ENCODE measurements at regions not wholly inside any gene's neighbourhood (a gene's known extent, or its start where the extent isn't known, plus 50 kb on each side); places are given as distances from the start of the nearest gene placed in this dataset.

GRCh38 chr4:110798687-110799086 is 175.8 kb upstream of the PITX2 start:
- Histone ChIP-seq H3K4me3 (ENCODE audit: low read depth, low read length) (no peak overlapping the region), H3K36me3 (ENCODE audit: control insufficient read depth, insufficient read depth, low read length) (no peaks in the 10 kb centered on the region), H3K4me1 (ENCODE audit: control insufficient read depth, insufficient read depth, low read length) (peaks cover 12% of the 10 kb centered on the region), H3K27ac (ENCODE audit: low read depth, low read length) (no peak overlapping the region), H3K9ac (ENCODE audit: low read length) (no peak overlapping the region), H3K27me3 (ENCODE audit: control insufficient read depth, insufficient read depth, low read length) (no peaks in the 10 kb centered on the region), H3K9me3 (ENCODE audit: control insufficient read depth, insufficient read depth, low read depth, low read length) (no peaks in the 10 kb centered on the region)

GRCh38 chr4:110799211-110799610 is 176.3 kb upstream of the PITX2 start:
- no peak overlapping the region for H3K9ac ChIP-seq (ENCODE audit: low read length)
- H3K4me3 ChIP-seq (ENCODE audit: low read depth, low read length): no peak overlapping the region
- H3K36me3 ChIP-seq (ENCODE audit: control insufficient read depth, insufficient read depth, low read length): no peaks in the 10 kb centered on the region
- H3K27me3 ChIP-seq (ENCODE audit: control insufficient read depth, insufficient read depth, low read length): no peaks in the 10 kb centered on the region
- no peaks in the 10 kb centered on the region for H3K9me3 ChIP-seq (ENCODE audit: control insufficient read depth, insufficient read depth, low read depth, low read length)
- peaks cover 7% of the 10 kb centered on the region for H3K4me1 ChIP-seq (ENCODE audit: control insufficient read depth, insufficient read depth, low read length)
- no peak overlapping the region for H3K27ac ChIP-seq (ENCODE audit: low read depth, low read length)

- Histone ChIP-seq H3K27ac (ENCODE audit: low read depth, low read length) (no peak overlapping the region), H3K9me3 (ENCODE audit: control insufficient read depth, insufficient read depth, low read depth, low read length) (no peaks in the 10 kb centered on the region), H3K4me3 (ENCODE audit: low read depth, low read length) (no peak overlapping the region), H3K9ac (ENCODE audit: low read length) (no peak overlapping the region), H3K36me3 (ENCODE audit: control insufficient read depth, insufficient read depth, low read length) (no peaks in the 10 kb centered on the region), H3K4me1 (ENCODE audit: control insufficient read depth, insufficient read depth, low read length) (no peaks in the 10 kb centered on the region), H3K27me3 (ENCODE audit: control insufficient read depth, insufficient read depth, low read length) (no peaks in the 10 kb centered on the region)
These were observed 178.7 kb upstream of the PITX2 start for GRCh38 chr4:110801591-110801990.

GRCh38 chr4:110808351-110808878 is 185.5 kb upstream of the PITX2 start:
- H3K36me3 ChIP-seq (ENCODE audit: control insufficient read depth, insufficient read depth, low read length): no peaks in the 10 kb centered on the region
- no peaks in the 10 kb centered on the region for H3K27me3 ChIP-seq (ENCODE audit: control insufficient read depth, insufficient read depth, low read length)
- H3K4me3 ChIP-seq (ENCODE audit: low read depth, low read length): no peak overlapping the region
- no peak overlapping the region for H3K9ac ChIP-seq (ENCODE audit: low read length)
- H3K27ac ChIP-seq (ENCODE audit: low read depth, low read length): no peak overlapping the region
- H3K9me3 ChIP-seq (ENCODE audit: control insufficient read depth, insufficient read depth, low read depth, low read length): no peaks in the 10 kb centered on the region
- H3K4me1 ChIP-seq (ENCODE audit: control insufficient read depth, insufficient read depth, low read length): no peaks in the 10 kb centered on the region

- Histone ChIP-seq H3K27me3 (ENCODE audit: control insufficient read depth, insufficient read depth, low read length) (no peaks in the 10 kb centered on the region), H3K4me1 (ENCODE audit: control insufficient read depth, insufficient read depth, low read length) (no peaks in the 10 kb centered on the region), H3K9me3 (ENCODE audit: control insufficient read depth, insufficient read depth, low read depth, low read length) (no peaks in the 10 kb centered on the region), H3K9ac (ENCODE audit: low read length) (no peak overlapping the region), H3K4me3 (ENCODE audit: low read depth, low read length) (no peak overlapping the region), H3K27ac (ENCODE audit: low read depth, low read length) (no peak overlapping the region), H3K36me3 (ENCODE audit: control insufficient read depth, insufficient read depth, low read length) (no peaks in the 10 kb centered on the region)
These were observed 193.1 kb upstream of the PITX2 start for GRCh38 chr4:110815950-110816349.

- H3K36me3 ChIP-seq (ENCODE audit: control insufficient read depth, insufficient read depth, low read length): no peaks in the 10 kb centered on the region
- no peak overlapping the region for H3K9ac ChIP-seq (ENCODE audit: low read length)
- no peak overlapping the region for H3K4me3 ChIP-seq (ENCODE audit: low read depth, low read length)
These were observed 193.5 kb upstream of the PITX2 start for GRCh38 chr4:110816367-110816766.

GRCh38 chr4:110821186-110821585 is 198.3 kb upstream of the PITX2 start:
- H3K27me3 ChIP-seq (ENCODE audit: control insufficient read depth, insufficient read depth, low read length): no peaks in the 10 kb centered on the region
- H3K27ac ChIP-seq (ENCODE audit: low read depth, low read length): no peak overlapping the region
- no peaks in the 10 kb centered on the region for H3K36me3 ChIP-seq (ENCODE audit: control insufficient read depth, insufficient read depth, low read length)
- no peak overlapping the region for H3K4me3 ChIP-seq (ENCODE audit: low read depth, low read length)
- H3K9ac ChIP-seq (ENCODE audit: low read length): no peak overlapping the region
- H3K4me1 ChIP-seq (ENCODE audit: control insufficient read depth, insufficient read depth, low read length): no peaks in the 10 kb centered on the region
- 0 out of 2 replicates have a peak, but pooled peaks cover 3% of the 10 kb centered on the region for H3K9me3 ChIP-seq (ENCODE audit: control insufficient read depth, insufficient read depth, low read depth, low read length)

More at GRCh38 chr4:110816367-110816766, 193.5 kb upstream of the PITX2 start:
- H3K9me3 ChIP-seq (ENCODE audit: control insufficient read depth, insufficient read depth, low read depth, low read length): no peaks in the 10 kb centered on the region
- H3K27me3 ChIP-seq (ENCODE audit: control insufficient read depth, insufficient read depth, low read length): no peaks in the 10 kb centered on the region
- H3K4me1 ChIP-seq (ENCODE audit: control insufficient read depth, insufficient read depth, low read length): no peaks in the 10 kb centered on the region
- H3K27ac ChIP-seq (ENCODE audit: low read depth, low read length): no peak overlapping the region

GRCh38 chr4:110823251-110823650 is 200.4 kb upstream of the PITX2 start:
- Histone ChIP-seq H3K9ac (ENCODE audit: low read length) (no peak overlapping the region), H3K27ac (ENCODE audit: low read depth, low read length) (no peak overlapping the region), H3K4me3 (ENCODE audit: low read depth, low read length) (no peak overlapping the region), H3K9me3 (ENCODE audit: control insufficient read depth, insufficient read depth, low read depth, low read length) (0 out of 2 replicates have a peak, but pooled peaks cover 3% of the 10 kb centered on the region), H3K27me3 (ENCODE audit: control insufficient read depth, insufficient read depth, low read length) (no peaks in the 10 kb centered on the region), H3K4me1 (ENCODE audit: control insufficient read depth, insufficient read depth, low read length) (no peaks in the 10 kb centered on the region), H3K36me3 (ENCODE audit: control insufficient read depth, insufficient read depth, low read length) (no peaks in the 10 kb centered on the region)

- Histone ChIP-seq H3K27ac (ENCODE audit: low read depth, low read length) (no peak overlapping the region), H3K36me3 (ENCODE audit: control insufficient read depth, insufficient read depth, low read length) (no peaks in the 10 kb centered on the region), H3K27me3 (ENCODE audit: control insufficient read depth, insufficient read depth, low read length) (no peaks in the 10 kb centered on the region), H3K4me3 (ENCODE audit: low read depth, low read length) (no peak overlapping the region), H3K9ac (ENCODE audit: low read length) (no peak overlapping the region), H3K4me1 (ENCODE audit: control insufficient read depth, insufficient read depth, low read length) (no peaks in the 10 kb centered on the region), H3K9me3 (ENCODE audit: control insufficient read depth, insufficient read depth, low read depth, low read length) (0 out of 2 replicates have a peak, but pooled peaks cover 3% of the 10 kb centered on the region)
These were observed 201.5 kb upstream of the PITX2 start for GRCh38 chr4:110824344-110824743.

GRCh38 chr4:110826656-110827055 is 203.8 kb upstream of the PITX2 start:
- no peak overlapping the region for H3K27ac ChIP-seq (ENCODE audit: low read depth, low read length)
- no peak overlapping the region for H3K4me3 ChIP-seq (ENCODE audit: low read depth, low read length)
- H3K4me1 ChIP-seq (ENCODE audit: control insufficient read depth, insufficient read depth, low read length): no peaks in the 10 kb centered on the region
- no peak overlapping the region for H3K9ac ChIP-seq (ENCODE audit: low read length)
- H3K27me3 ChIP-seq (ENCODE audit: control insufficient read depth, insufficient read depth, low read length): no peaks in the 10 kb centered on the region
- H3K36me3 ChIP-seq (ENCODE audit: control insufficient read depth, insufficient read depth, low read length): no peaks in the 10 kb centered on the region
- 0 out of 2 replicates have a peak, but pooled peaks cover 3% of the 10 kb centered on the region for H3K9me3 ChIP-seq (ENCODE audit: control insufficient read depth, insufficient read depth, low read depth, low read length)

GRCh38 chr4:110830461-110830860 is 207.6 kb upstream of the PITX2 start:
- Histone ChIP-seq H3K4me1 (ENCODE audit: control insufficient read depth, insufficient read depth, low read length) (no peaks in the 10 kb centered on the region), H3K9me3 (ENCODE audit: control insufficient read depth, insufficient read depth, low read depth, low read length) (no peaks in the 10 kb centered on the region), H3K9ac (ENCODE audit: low read length) (no peak overlapping the region), H3K4me3 (ENCODE audit: low read depth, low read length) (no peak overlapping the region), H3K27ac (ENCODE audit: low read depth, low read length) (no peak overlapping the region), H3K36me3 (ENCODE audit: control insufficient read depth, insufficient read depth, low read length) (no peaks in the 10 kb centered on the region), H3K27me3 (ENCODE audit: control insufficient read depth, insufficient read depth, low read length) (no peaks in the 10 kb centered on the region)
